ENCODE measurements at regions not wholly inside any gene's neighbourhood (a gene's known extent, or its start where the extent isn't known, plus 50 kb on each side); places are given as distances from the start of the nearest gene placed in this dataset.

GRCh38 chr2:129796801-129797488 lies 182.5 kb upstream of the RAB6C start:
- no peaks in the 10 kb centered on the region for H3K9me3 ChIP-seq (ENCODE audit: low read length)
- peak; percentile 14 for ATAC-seq
- in situ Hi-C loops (cut with HindIII; ENCODE audit: extremely low pct_ligation_motif_present, low pct_unique_long_range_greater_than_20kb) = no loop called here
- peaks cover 11 to 27% of the 10 kb centered on the region in 2 experiments; a peak in 4 of 5 replicates for H3K27me3 ChIP-seq (ENCODE audit: control insufficient read depth in 1 of 2, insufficient read depth in 2 of 2, low read length in 2 of 2)
- BruUV-seq (replicated peaks) = no TSS peak
- WGBS (ENCODE audit: low lambda C conversion rate) = 3% methylated on average over 5 of the region's 9 CpGs
- no peak for FAIRE-seq
- intact Hi-C loops (cut with micrococcal nuclease; ENCODE audit: unreplicated experiment) = no loop called here
- H3K27ac ChIP-seq (ENCODE audit: extremely low read length, insufficient read depth, low read length) = no peak overlapping the region
- ChIA-PET POLR2A (interaction anchor here (0.5 kb wide), 1 partner anchor 1016 kb away, joined by 4 read pairs; no protein-coding TSS in a partner anchor), CTCF (ENCODE audit: low intra/inter-chr PET ratio, low total read pairs) (no interaction called here)
- H3K79me2 ChIP-seq (ENCODE audit: insufficient read depth, low read length) = no peaks in the 10 kb centered on the region
- TF ChIP-seq RBAK (CRISPR knock-in tag; IDR thresholded peaks at IDR 0.05) = no peak
- TF ChIP-seq ETV5 (CRISPR knock-in tag; IDR thresholded peaks at IDR 0.05; ENCODE audit: borderline replicate concordance) = no peak
- TF ChIP-seq ZNF883 (CRISPR knock-in tag; IDR thresholded peaks at IDR 0.05; ENCODE audit: not compliant biosample characterization) = no peak
- no peak for TF ChIP-seq ZNF292 (CRISPR knock-in tag; IDR thresholded peaks at IDR 0.05; ENCODE audit: borderline replicate concordance, low read depth)
- no peak for TF ChIP-seq MATR3 (CRISPR knock-in tag; IDR thresholded peaks at IDR 0.05)
- TF ChIP-seq RARA (CRISPR knock-in tag; IDR thresholded peaks at IDR 0.05) = no peak
- no peak for TF ChIP-seq ZFP82 (CRISPR knock-in tag; IDR thresholded peaks at IDR 0.05; ENCODE audit: borderline replicate concordance)
- no peak for TF ChIP-seq SRSF9 (IDR thresholded peaks at IDR 0.05; ENCODE audit: borderline replicate concordance, insufficient read depth, low read depth, low read length, poor library complexity, severe bottlenecking)
- H4K20me1 ChIP-seq (ENCODE audit: insufficient read depth, low read length) = no peaks in the 10 kb centered on the region
- H3K4me1 ChIP-seq (ENCODE audit: insufficient read depth, low read length) = no peaks in the 10 kb centered on the region
- DNase-seq (ENCODE audit: low spot score) = no peak
- H3K36me3 ChIP-seq (replicated peaks in 1 of 2; ENCODE audit: control insufficient read depth in 1 of 2, insufficient read depth in 2 of 2, low read length in 2 of 2) = no peaks in the 10 kb centered on the region
- H3K4me2 ChIP-seq (ENCODE audit: low read depth, low read length) = no peak overlapping the region
- no peak overlapping the region for H2AFZ ChIP-seq (ENCODE audit: low read length)
- no peak overlapping the region for H3K4me3 ChIP-seq (replicated peaks in 1 of 3; ENCODE audit: insufficient read depth in 1 of 3, low read depth in 2 of 3, low read length in 3 of 3)
- no peak overlapping the region for H3K9ac ChIP-seq (ENCODE audit: insufficient read depth, low read depth, low read length)
